GM12864 (cell line): ENCODE measurements at regions not wholly inside any gene's neighbourhood (a gene's known extent, or its start where the extent isn't known, plus 50 kb on each side); places are given as distances from the start of the nearest gene placed in this dataset.

Source experiments
- DNase-seq: peaks from one replicate; pipeline ENCODE4 v3.0.0-alpha.2; 2011; ENCODE audit warnings: low read depth
- H3K4me3 ChIP-seq: 2 replicates; pipeline ENCODE4 v1.5.1; 2011; ENCODE audit warnings: mild to moderate bottlenecking, low read depth, low read length, control low read depth
- CTCF ChIP-seq: IDR thresholded peaks from 2 replicates; pipeline ENCODE4 v1.5.1; 2011; ENCODE audit warnings: low read depth, mild to moderate bottlenecking, moderate library complexity, low read length, control low read depth, inconsistent platforms; ENCODE audit errors: missing control alignments

GRCh38 chrX:39377157-39377556 is 575.9 kb downstream of the MID1IP1 start:
- no peak for TF ChIP-seq CTCF
- no peak for DNase-seq
- no peak overlapping the region for H3K4me3 ChIP-seq

GRCh38 chrX:39377773-39378172 is 576.5 kb downstream of the MID1IP1 start:
- DNase-seq, result no peak
- TF ChIP-seq CTCF, result no peak
- no peak overlapping the region for H3K4me3 ChIP-seq

- no peak for TF ChIP-seq CTCF
- H3K4me3 ChIP-seq, result no peak overlapping the region
- no peak for DNase-seq
These were observed 580.2 kb downstream of the MID1IP1 start for GRCh38 chrX:39381422-39381821.

- no peak overlapping the region for H3K4me3 ChIP-seq
- no peak for TF ChIP-seq CTCF
- DNase-seq, result no peak
These were observed 583.7 kb downstream of the MID1IP1 start for GRCh38 chrX:39384996-39385395.

- TF ChIP-seq CTCF, result no peak
- no peak overlapping the region for H3K4me3 ChIP-seq
- DNase-seq, result no peak
These were observed 587.5 kb downstream of the MID1IP1 start for GRCh38 chrX:39388730-39389129.

GRCh38 chrX:39396358-39396995 is 595.2 kb downstream of the MID1IP1 start:
- no peak overlapping the region for H3K4me3 ChIP-seq
- TF ChIP-seq CTCF, result no peak
- DNase-seq, result no peak

- no peak overlapping the region for H3K4me3 ChIP-seq
- TF ChIP-seq CTCF, result no peak
- DNase-seq, result no peak
These were observed 596.4 kb downstream of the MID1IP1 start for GRCh38 chrX:39397561-39398199.
